Stimulated activated CD8-positive, alpha-beta memory T cell treated with anti-CD3 and anti-CD28 coated beads, Interleukin-12 subunit alpha, Interleukin-12 subunit beta, amount 100 ng/mL, for 1 hour (primary cell): ENCODE measurements at regions not wholly inside any gene's neighbourhood (a gene's known extent, or its start where the extent isn't known, plus 50 kb on each side); places are given as distances from the start of the nearest gene placed in this dataset.
"Not testable (repeated sequence)": the region's sequence is repeated elsewhere in the genome, so short reads cannot be mapped to it uniquely, and the experiment has no call there.

ENCODE experiments used
- DNase-seq: peaks from one replicate; pipeline ENCODE4 v3.0.0-alpha.2; 2020; ENCODE audit warnings: low read depth

- DNase-seq: no peak
Observed at GRCh38 chr6:163738725-163739407, 324.3 kb downstream of the QKI start.

- DNase-seq: no peak
Observed at GRCh38 chr6:163738304-163738703, 323.8 kb downstream of the QKI start.

- no peak for DNase-seq
Observed at GRCh38 chr6:163735076-163735475, 320.6 kb downstream of the QKI start.

- no peak for DNase-seq
Observed at GRCh38 chr6:163733061-163733460, 318.5 kb downstream of the QKI start.

GRCh38 chr6:163732479-163732878, 318.0 kb downstream of the QKI start:
- no peak for DNase-seq

GRCh38 chr6:163732014-163732351, 317.5 kb downstream of the QKI start:
- DNase-seq: not testable (repeated sequence)

GRCh38 chr6:163731215-163732013, 316.9 kb downstream of the QKI start:
- DNase-seq: no peak

- DNase-seq: no peak
Observed at GRCh38 chr6:163730246-163731210, 316.0 kb downstream of the QKI start.

GRCh38 chr6:163729127-163729872, 314.8 kb downstream of the QKI start:
- no peak for DNase-seq

GRCh38 chr6:163728442-163729126, 314.1 kb downstream of the QKI start:
- no peak for DNase-seq

GRCh38 chr6:163726037-163726695, 311.6 kb downstream of the QKI start:
- DNase-seq: no peak

- DNase-seq: no peak
Observed at GRCh38 chr6:163725008-163725941, 310.8 kb downstream of the QKI start.

GRCh38 chr6:163724196-163724595, 309.7 kb downstream of the QKI start:
- no peak for DNase-seq

- no peak for DNase-seq
Observed at GRCh38 chr6:163723759-163724158, 309.2 kb downstream of the QKI start.

GRCh38 chr6:163721922-163722692, 307.6 kb downstream of the QKI start:
- no peak for DNase-seq

- DNase-seq: no peak
Observed at GRCh38 chr6:163721435-163721834, 306.9 kb downstream of the QKI start.

- no peak for DNase-seq
Observed at GRCh38 chr6:163720460-163721235, 306.1 kb downstream of the QKI start.

GRCh38 chr6:163720005-163720404, 305.5 kb downstream of the QKI start:
- DNase-seq: no peak
